Testis (tissue), 2 donors: ENCODE measurements at regions not wholly inside any gene's neighbourhood (a gene's known extent, or its start where the extent isn't known, plus 50 kb on each side); places are given as distances from the start of the nearest gene placed in this dataset.

Experiments
- POLR2A ChIP-seq: fragments of 450-650 bp; IDR thresholded peaks from one replicate; pipeline ENCODE4 v1.6.1; 2017; ENCODE audit warnings: antibody characterized with exemption, mild to moderate bottlenecking, moderate library complexity
- TF ChIP-seq, protein P1 (sequence below), 3 experiments: fragments of 450-650 bp in 2 of 3; fragments of 200-600 bp in 1 of 3; sonication (generic) in 1 of 3; IDR thresholded peaks; one replicate each; pipeline ENCODE4 v1.5.1; 2016 to 2019; ENCODE audit warnings: antibody characterized with exemption in 3 of 3, mild to moderate bottlenecking in 2 of 3, moderate library complexity in 1 of 3

DNA sequence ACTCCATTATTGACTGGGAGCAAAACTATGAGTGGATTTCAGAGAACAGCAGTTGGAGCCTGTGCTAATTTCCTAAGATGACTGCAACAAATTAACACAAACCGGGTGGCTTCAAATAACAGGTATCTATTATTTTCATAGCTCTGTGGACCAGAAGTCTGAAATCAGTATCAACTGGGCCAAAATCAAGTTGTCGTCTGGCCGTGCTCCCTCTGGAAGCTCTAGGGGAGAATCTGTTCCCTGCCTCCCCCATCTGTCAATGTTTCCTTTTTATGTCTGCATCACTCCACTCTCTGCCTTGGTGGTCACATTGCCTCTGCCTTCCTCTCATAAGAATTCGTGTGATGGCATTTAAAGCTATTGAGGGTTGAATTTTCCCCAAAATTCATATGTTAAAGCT, 269.8 kb downstream of the TMX3 start:
- TF ChIP-seq, protein P1, sequence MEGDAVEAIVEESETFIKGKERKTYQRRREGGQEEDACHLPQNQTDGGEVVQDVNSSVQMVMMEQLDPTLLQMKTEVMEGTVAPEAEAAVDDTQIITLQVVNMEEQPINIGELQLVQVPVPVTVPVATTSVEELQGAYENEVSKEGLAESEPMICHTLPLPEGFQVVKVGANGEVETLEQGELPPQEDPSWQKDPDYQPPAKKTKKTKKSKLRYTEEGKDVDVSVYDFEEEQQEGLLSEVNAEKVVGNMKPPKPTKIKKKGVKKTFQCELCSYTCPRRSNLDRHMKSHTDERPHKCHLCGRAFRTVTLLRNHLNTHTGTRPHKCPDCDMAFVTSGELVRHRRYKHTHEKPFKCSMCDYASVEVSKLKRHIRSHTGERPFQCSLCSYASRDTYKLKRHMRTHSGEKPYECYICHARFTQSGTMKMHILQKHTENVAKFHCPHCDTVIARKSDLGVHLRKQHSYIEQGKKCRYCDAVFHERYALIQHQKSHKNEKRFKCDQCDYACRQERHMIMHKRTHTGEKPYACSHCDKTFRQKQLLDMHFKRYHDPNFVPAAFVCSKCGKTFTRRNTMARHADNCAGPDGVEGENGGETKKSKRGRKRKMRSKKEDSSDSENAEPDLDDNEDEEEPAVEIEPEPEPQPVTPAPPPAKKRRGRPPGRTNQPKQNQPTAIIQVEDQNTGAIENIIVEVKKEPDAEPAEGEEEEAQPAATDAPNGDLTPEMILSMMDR (IDR thresholded peaks at IDR 0.05), result no peak
- TF ChIP-seq POLR2A, result no peak
